ENCODE measurements at regions not wholly inside any gene's neighbourhood (a gene's known extent, or its start where the extent isn't known, plus 50 kb on each side); places are given as distances from the start of the nearest gene placed in this dataset.

GRCh38 chr12:131542351-131542750 lies 168.5 kb upstream of the SFSWAP start:
- no peak for TF ChIP-seq CTCF (IDR thresholded peaks at IDR 0.05; ENCODE audit: low read depth, low read length)
- DNase-seq (ENCODE audit: extremely low read depth, low read depth): no peak

- DNase-seq (ENCODE audit: extremely low read depth, low read depth): no peak
Observed at GRCh38 chr12:131543040-131543439, 167.8 kb upstream of the SFSWAP start.

GRCh38 chr12:131547555-131547954 lies 163.3 kb upstream of the SFSWAP start:
- no peak for DNase-seq (ENCODE audit: extremely low read depth, low read depth)
- no peak for TF ChIP-seq CTCF (IDR thresholded peaks at IDR 0.05; ENCODE audit: low read depth, low read length)

More at GRCh38 chr12:131543040-131543439, 167.8 kb upstream of the SFSWAP start:
- TF ChIP-seq CTCF (IDR thresholded peaks at IDR 0.05; ENCODE audit: low read depth, low read length): no peak

- no peak for DNase-seq (ENCODE audit: extremely low read depth, low read depth)
Observed at GRCh38 chr12:131550121-131550520, 160.8 kb upstream of the SFSWAP start.

GRCh38 chr12:131551675-131552491 lies 159.0 kb upstream of the SFSWAP start:
- no peak for TF ChIP-seq CTCF (IDR thresholded peaks at IDR 0.05; ENCODE audit: low read depth, low read length)
- no peak for DNase-seq (ENCODE audit: extremely low read depth, low read depth)

More at GRCh38 chr12:131550121-131550520, 160.8 kb upstream of the SFSWAP start:
- TF ChIP-seq CTCF (IDR thresholded peaks at IDR 0.05; ENCODE audit: low read depth, low read length): no peak

GRCh38 chr12:131552492-131552863 lies 158.4 kb upstream of the SFSWAP start:
- TF ChIP-seq CTCF (IDR thresholded peaks at IDR 0.05; ENCODE audit: low read depth, low read length): no peak
- no peak for DNase-seq (ENCODE audit: extremely low read depth, low read depth)

- TF ChIP-seq CTCF (IDR thresholded peaks at IDR 0.05; ENCODE audit: low read depth, low read length): no peak
Observed at GRCh38 chr12:131553096-131553777, 157.7 kb upstream of the SFSWAP start.

More at GRCh38 chr12:131553096-131553777, 157.7 kb upstream of the SFSWAP start:
- no peak for DNase-seq (ENCODE audit: extremely low read depth, low read depth)
